SU-DHL-6 (cell line): ENCODE measurements at regions not wholly inside any gene's neighbourhood (a gene's known extent, or its start where the extent isn't known, plus 50 kb on each side); places are given as distances from the start of the nearest gene placed in this dataset.

ENCODE experiments used
- EZH2phosphoT487 ChIP-seq: fragments of 200-600 bp; sonication (generic), shearing (Covaris generic); conservative IDR thresholded peaks from 2 replicates; pipeline ENCODE4 v1.6.1; 2018; ENCODE audit warnings: mild to moderate bottlenecking, antibody characterized with exemption, low read length, moderate library complexity, mixed read lengths
- TF ChIP-seq, protein P1 (sequence below): fragments of 200-600 bp; sonication (generic); IDR thresholded peaks from one replicate; pipeline ENCODE4 v1.5.1; 2017; ENCODE audit warnings: antibody characterized with exemption, mild to moderate bottlenecking, low read length, moderate library complexity; ENCODE audit not compliant: insufficient read depth, poor library complexity, severe bottlenecking

DNA sequence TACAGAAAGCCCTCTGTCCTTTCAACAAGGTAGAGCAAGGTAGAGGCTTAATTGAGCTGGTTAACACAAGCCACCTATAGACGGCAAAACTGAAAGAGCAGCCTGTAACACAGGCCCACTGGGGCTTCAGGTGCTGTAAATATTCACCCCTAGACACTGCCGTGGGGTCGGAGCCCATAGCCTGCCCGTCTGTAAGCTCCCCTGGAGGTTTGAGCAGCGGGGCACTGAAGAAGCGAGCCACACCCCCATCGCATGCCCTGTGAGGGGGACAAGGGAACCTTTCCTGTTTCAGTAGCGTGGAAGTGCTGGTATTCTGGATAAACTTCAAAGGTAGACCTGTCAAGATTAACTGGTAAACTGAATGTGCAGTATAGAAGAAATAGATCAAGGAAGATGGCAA is 160.4 kb downstream of the TPBG start:
- TF ChIP-seq, protein P1, sequence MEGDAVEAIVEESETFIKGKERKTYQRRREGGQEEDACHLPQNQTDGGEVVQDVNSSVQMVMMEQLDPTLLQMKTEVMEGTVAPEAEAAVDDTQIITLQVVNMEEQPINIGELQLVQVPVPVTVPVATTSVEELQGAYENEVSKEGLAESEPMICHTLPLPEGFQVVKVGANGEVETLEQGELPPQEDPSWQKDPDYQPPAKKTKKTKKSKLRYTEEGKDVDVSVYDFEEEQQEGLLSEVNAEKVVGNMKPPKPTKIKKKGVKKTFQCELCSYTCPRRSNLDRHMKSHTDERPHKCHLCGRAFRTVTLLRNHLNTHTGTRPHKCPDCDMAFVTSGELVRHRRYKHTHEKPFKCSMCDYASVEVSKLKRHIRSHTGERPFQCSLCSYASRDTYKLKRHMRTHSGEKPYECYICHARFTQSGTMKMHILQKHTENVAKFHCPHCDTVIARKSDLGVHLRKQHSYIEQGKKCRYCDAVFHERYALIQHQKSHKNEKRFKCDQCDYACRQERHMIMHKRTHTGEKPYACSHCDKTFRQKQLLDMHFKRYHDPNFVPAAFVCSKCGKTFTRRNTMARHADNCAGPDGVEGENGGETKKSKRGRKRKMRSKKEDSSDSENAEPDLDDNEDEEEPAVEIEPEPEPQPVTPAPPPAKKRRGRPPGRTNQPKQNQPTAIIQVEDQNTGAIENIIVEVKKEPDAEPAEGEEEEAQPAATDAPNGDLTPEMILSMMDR, result no peak
- TF ChIP-seq EZH2phosphoT487, result no peak
